HG03095 (cell line): ENCODE measurements at regions not wholly inside any gene's neighbourhood (a gene's known extent, or its start where the extent isn't known, plus 50 kb on each side); places are given as distances from the start of the nearest gene placed in this dataset.

Experiments
- ATAC-seq: cut with Tn5 transposase; IDR thresholded peaks from one replicate; pipeline ENCODE4 v1.9.1; 2021; ENCODE audit warnings: moderate library complexity; ENCODE audit not compliant: unreplicated experiment

DNA sequence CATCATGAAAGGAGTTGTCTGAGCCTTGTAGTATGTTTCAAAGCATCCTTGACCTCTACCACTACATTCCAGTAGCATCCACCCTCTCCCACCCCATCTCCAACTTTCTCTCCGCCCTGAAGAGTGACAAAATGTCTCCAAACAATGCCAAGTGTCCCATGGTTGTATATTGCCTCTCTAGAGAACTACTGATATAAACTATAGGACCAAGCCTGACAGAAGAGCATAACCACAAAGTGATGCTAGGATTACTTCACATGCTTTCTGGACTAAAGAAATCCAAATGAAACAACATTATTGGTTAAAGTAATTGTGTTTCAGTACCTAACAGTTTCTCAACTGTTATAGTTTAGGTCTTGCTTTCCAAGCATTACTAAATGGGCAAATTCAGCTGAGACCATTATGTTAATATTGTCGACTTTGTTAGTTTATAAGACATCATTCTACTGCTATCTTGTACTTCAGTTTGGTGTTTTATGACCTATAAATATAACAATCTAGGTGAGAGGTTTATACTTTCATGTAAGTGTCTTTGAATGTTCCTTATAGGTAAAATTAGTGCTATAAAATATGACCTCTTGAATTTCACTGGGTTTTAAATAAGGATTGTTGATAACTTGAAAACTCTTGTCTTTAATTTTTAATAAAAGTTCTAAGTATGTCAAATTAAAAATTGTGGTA lies 117.4 kb downstream of the SUCNR1 start:
- ATAC-seq, result no peak

- no peak for ATAC-seq
Observed at GRCh38 chr3:151992326-151993041, 119.0 kb downstream of the SUCNR1 start.

- ATAC-seq, result no peak
Observed at GRCh38 chr3:151995091-151995490, 121.6 kb downstream of the SUCNR1 start.

GRCh38 chr3:151998744-151999143 lies 125.3 kb downstream of the SUCNR1 start:
- no peak for ATAC-seq

DNA sequence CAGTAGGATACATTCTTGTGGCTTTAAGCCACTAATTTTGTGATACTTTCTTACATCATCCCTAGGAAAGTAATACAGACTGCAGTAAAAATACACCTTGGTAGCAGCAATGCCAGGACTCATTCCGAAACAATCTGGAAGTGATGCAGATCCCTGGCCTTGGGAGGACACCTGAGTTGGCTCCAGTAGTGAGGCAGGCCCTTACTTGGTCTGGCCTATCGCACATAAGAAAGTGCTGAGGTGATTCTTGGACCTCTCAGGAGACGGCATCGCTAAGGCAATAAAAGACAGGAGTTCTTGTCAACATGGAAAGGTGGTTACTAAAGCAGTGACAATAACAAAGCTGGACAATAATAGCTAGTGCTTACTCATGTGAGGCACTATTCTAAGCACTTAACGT lies 126.5 kb downstream of the SUCNR1 start:
- ATAC-seq, result no peak

DNA sequence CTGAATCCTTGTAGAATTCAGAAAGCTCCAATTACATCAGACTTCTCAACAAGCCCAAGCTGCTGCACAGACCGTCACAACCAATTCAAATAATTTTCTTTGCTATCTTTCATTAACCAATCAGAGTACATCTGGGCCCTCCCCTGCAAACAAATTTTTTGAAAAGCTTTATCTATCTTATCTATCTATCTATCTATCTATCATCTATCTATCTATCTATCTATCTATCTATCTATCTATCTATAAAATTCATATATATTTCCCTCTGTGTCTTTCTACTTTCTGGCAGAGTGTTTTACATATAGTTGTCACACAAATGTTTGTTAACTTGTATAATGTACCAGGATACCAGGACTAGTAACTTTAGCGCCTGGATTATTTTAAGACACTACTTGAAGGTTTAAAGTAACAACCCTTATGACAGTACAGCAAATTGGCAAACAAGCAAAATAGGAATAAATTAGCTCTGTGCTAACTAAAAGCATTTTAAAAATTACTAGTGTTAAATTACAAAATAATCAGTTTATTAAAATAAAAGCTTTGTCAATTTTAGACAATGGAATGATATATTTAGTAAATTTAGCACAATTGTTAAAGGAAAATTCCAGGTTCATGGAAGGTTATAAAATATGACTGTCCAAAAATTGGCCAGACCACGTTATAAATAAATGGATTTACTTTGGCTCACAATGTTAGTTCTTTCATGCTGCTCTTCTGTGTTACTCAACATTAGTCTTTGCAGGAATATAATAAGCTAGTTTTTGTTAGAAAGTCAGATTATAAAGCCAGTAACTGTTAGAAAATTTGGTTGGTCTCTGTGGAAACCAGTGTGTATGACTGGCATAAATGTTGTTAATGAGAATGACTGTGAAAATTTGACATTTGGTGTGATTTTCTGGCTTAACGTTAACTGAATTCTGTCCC lies 138.6 kb downstream of the SUCNR1 start:
- ATAC-seq, result no peak

- ATAC-seq, result no peak
Observed at GRCh38 chr3:152019508-152019907, 146.1 kb downstream of the SUCNR1 start.

DNA sequence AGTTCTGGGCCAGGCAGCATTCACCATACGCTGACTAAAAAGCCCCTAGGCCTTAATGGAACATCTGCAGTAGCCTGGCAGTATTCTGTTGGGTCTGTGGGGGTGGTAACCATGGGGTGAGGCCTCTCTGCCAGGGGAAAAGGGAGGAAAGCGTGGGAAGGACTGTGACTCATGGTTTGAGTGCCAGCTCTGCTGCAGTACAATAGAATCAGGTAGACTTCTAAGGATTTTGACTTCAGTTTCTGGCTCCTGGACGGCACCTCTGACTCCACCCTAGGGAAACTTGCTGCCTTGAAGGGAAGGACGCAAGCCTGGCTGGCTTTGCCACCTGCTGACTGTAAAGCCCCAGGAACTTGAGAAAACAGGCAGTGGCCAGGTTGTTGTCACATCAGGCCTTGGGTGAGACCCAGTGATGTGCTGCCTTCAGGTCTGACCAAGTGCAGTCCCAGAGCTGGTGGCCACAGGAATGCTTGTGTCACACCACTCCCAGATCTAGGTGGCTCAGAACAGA lies 148.6 kb downstream of the SUCNR1 start:
- ATAC-seq, result no peak

- ATAC-seq, result no peak
Observed at GRCh38 chr3:152026033-152026556, 152.7 kb downstream of the SUCNR1 start.

DNA sequence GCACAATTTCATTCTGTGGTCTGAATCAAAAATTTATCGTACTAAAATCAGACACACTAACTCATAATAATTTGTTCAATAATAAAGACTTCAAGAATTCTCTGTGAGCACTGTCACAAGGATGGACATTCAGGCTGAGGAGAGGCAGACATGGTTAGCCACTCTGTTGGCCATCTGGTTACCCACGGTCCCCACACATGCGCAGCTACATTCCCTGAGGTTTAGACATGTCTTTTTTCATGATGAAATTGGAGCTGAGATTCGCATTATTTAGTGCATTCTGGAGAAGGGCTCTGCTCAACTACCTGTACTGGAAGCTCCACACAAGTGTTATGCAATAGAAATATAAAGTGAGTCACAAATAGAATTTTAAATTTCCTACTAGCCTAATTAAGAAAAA lies 156.9 kb downstream of the SUCNR1 start:
- ATAC-seq, result no peak

DNA sequence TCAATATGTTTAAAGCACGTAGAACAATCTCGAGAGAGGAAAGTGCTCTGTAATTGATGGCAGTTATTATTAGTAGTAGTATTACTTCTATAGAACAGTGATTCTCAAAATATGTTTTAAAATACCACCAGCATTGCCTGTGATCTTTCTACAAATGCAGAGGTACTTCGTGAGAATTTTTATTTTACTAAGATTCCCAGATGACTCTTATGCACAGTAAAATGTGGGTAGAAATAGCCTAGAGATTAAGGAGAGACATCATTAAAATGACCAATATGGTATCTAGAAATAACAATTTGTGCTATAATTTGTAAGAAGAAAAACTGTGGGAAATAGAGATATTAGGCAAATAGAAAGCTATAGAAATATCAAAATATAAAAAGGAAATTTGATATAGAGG lies 157.9 kb downstream of the SUCNR1 start:
- ATAC-seq, result no peak

- ATAC-seq, result no peak
Observed at GRCh38 chr3:152037297-152037696, 163.9 kb downstream of the SUCNR1 start.

DNA sequence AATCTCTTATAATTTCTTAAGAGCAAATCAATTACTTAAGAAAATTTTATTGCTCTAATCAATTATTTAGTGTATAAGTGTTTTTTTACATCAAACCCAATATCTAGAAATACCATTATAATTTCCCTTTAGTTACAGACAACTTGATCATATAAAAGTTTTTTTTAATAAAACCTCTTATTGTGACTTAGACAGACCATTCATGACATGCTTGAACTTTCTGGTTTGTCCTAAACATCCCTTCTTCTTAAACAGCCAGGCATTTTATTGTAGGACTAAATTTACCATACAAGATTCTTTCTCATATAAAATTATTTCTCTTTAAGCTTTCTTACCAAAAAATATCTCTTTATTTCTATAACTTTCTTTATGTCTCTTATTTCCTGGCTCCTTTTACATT lies 164.5 kb downstream of the SUCNR1 start:
- ATAC-seq, result no peak

GRCh38 chr3:152038490-152038889 lies 165.0 kb downstream of the SUCNR1 start:
- ATAC-seq, result no peak

- peak; percentile 93 for ATAC-seq
Observed at GRCh38 chr3:152039887-152040286, 166.4 kb downstream of the SUCNR1 start.

DNA sequence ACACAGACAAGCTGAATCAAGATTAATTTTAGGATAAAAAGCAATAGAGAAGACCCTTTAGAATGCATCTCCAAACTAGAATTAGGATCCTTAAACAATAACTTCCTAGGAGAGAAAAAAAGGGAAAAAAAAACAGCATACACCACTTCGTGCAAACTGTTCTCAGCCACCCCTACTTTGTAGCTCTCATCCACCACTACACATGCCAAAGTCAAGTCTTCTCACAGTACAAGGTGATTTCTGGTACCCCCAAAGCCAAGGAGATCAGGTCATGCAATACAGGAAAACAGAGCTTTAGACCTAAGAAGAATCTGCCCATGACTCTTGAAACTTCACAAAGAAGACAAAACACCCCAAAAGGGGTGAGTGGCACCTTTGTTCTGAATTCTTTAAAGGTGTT lies 166.9 kb downstream of the SUCNR1 start:
- no peak for ATAC-seq

DNA sequence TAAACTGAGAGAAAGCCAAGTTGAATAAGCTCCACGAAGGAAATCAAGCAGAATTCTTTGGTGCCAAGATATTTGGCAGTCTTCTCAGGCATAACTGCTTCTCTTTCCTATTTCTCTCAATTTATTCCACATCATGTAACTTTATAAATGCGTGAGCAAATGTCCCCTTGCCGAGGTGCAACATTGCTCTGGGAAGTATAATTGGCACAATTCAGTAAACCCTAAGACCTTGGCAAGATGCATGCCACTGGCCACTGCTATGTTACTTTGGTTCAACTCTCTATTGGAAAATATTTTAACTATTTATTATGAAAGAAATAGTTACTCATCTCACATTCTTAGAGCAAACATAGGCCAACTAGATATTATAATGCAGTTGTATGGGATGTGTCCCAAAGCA lies 170.2 kb downstream of the SUCNR1 start:
- no peak for ATAC-seq

- no peak for ATAC-seq
Observed at GRCh38 chr3:152046280-152046679, 172.8 kb downstream of the SUCNR1 start.

DNA sequence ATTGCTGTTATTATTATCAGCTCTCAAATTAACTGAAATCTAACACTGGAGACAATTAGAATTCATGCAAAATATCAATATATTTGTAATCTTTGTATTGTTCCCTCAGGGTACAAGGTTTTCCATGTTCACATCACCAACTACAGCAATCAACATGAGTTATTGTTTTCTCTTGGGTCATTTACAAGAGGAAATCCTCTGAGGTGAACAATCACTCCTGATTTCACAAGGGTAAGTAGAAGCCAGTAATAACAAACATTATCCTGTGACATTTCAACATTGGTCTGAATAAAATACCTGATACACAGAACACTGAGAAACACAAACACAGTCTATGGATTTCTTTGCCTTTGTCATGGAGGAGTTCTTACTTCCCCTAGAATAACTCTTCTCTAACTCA lies 174.0 kb downstream of the SUCNR1 start:
- no peak for ATAC-seq

- ATAC-seq, result no peak
Observed at GRCh38 chr3:152048831-152049230, 175.4 kb downstream of the SUCNR1 start.

GRCh38 chr3:152050903-152051302 lies 177.5 kb downstream of the SUCNR1 start:
- no peak for ATAC-seq
